ENCODE measurements at regions not wholly inside any gene's neighbourhood (a gene's known extent, or its start where the extent isn't known, plus 50 kb on each side); places are given as distances from the start of the nearest gene placed in this dataset.

DNA sequence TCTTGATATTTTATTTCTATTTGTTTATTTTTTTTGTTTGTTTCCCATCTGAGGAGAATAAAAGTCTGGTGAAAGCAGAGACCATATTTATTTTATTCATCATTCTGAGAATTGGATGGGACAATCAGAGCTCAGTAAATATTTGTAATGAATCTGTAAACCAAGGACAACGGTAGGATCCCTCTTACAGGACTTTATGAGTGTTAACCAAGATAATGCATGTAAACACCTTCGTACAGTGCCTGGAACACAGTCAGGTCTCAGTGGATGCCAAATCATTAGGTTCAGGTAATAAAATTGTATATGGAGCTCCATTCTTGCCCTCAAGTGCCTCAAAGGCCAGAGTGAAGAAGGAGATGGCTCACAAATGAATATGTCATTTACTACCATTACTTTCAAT, 288.7 kb downstream of the PAX1 start:
- H3K4me3 ChIP-seq (ENCODE audit: low read length) = no peak overlapping the region
- H3K4me2 ChIP-seq (ENCODE audit: low read length) = no peak overlapping the region
- H3F3A ChIP-seq (ENCODE audit: control insufficient read depth, insufficient read depth) = no peaks in the 10 kb centered on the region
- no peak overlapping the region for H3K27ac ChIP-seq (ENCODE audit: low read depth, low read length)
- peaks cover 3% of the 10 kb centered on the region; the same call in 1 of the 2 replicates for H3K9me3 ChIP-seq (ENCODE audit: control insufficient read depth, insufficient read depth, low read length)
- no peaks in the 10 kb centered on the region for H4K20me1 ChIP-seq (ENCODE audit: control insufficient read depth, insufficient read depth, low read depth, low read length)
- H3K79me2 ChIP-seq (ENCODE audit: control insufficient read depth, low read length) = no peaks in the 10 kb centered on the region
- H3K4me1 ChIP-seq (ENCODE audit: control insufficient read depth, low read length) = no peaks in the 10 kb centered on the region
- H3K36me3 ChIP-seq (ENCODE audit: control insufficient read depth, low read length) = no peaks in the 10 kb centered on the region
- TF ChIP-seq, protein P1, sequence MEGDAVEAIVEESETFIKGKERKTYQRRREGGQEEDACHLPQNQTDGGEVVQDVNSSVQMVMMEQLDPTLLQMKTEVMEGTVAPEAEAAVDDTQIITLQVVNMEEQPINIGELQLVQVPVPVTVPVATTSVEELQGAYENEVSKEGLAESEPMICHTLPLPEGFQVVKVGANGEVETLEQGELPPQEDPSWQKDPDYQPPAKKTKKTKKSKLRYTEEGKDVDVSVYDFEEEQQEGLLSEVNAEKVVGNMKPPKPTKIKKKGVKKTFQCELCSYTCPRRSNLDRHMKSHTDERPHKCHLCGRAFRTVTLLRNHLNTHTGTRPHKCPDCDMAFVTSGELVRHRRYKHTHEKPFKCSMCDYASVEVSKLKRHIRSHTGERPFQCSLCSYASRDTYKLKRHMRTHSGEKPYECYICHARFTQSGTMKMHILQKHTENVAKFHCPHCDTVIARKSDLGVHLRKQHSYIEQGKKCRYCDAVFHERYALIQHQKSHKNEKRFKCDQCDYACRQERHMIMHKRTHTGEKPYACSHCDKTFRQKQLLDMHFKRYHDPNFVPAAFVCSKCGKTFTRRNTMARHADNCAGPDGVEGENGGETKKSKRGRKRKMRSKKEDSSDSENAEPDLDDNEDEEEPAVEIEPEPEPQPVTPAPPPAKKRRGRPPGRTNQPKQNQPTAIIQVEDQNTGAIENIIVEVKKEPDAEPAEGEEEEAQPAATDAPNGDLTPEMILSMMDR (IDR thresholded peaks at IDR 0.05; ENCODE audit: low read depth, low read length, poor library complexity, severe bottlenecking) = no peak
- no peak for TF ChIP-seq EZH2phosphoT487 (IDR thresholded peaks at IDR 0.05; ENCODE audit: borderline replicate concordance, low read length)
- H3K27me3 ChIP-seq (ENCODE audit: control insufficient read depth, low read length) = no peaks in the 10 kb centered on the region
- no peaks in the 10 kb centered on the region; the same call in 1 of the 2 replicates for H3K9me2 ChIP-seq (replicated peaks; ENCODE audit: control insufficient read depth, low read length)

DNA sequence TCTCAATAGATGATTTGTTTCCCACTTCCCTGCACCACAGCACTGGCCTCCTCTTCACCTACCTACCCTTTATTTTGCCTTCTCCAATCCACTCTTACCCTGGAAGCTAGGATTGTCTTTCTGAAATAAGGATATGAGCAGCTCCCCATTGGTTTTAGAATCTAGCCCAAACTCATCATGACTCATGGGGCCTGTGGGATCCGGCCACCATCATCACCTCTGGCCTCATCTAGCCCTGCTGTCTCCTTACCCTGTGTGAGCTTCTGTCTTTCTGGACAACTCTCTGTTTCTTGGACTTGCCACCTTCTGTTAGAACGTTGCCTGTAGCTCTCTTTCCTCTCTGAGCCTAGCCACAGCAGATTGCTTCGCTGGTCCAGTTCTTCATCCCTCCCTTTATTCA, 277.1 kb downstream of the PAX1 start:
- Histone ChIP-seq H3K4me2 (ENCODE audit: low read length) (no peak overlapping the region), H3K27me3 (ENCODE audit: control insufficient read depth, low read length) (no peaks in the 10 kb centered on the region), H3F3A (ENCODE audit: control insufficient read depth, insufficient read depth) (no peaks in the 10 kb centered on the region), H3K79me2 (ENCODE audit: control insufficient read depth, low read length) (no peaks in the 10 kb centered on the region), H3K27ac (ENCODE audit: low read depth, low read length) (no peak overlapping the region), H3K9me2 (replicated peaks; ENCODE audit: control insufficient read depth, low read length) (no peaks in the 10 kb centered on the region), H3K4me3 (ENCODE audit: low read length) (no peak overlapping the region), H3K4me1 (ENCODE audit: control insufficient read depth, low read length) (no peaks in the 10 kb centered on the region), H4K20me1 (ENCODE audit: control insufficient read depth, insufficient read depth, low read depth, low read length) (no peaks in the 10 kb centered on the region), H3K9me3 (ENCODE audit: control insufficient read depth, insufficient read depth, low read length) (peaks cover 6% of the 10 kb centered on the region; the same call in 1 of the 2 replicates), H3K36me3 (ENCODE audit: control insufficient read depth, low read length) (no peaks in the 10 kb centered on the region)
- TF ChIP-seq, protein P1 (IDR thresholded peaks at IDR 0.05; ENCODE audit: low read depth, low read length, poor library complexity, severe bottlenecking) = no peak
- no peak for TF ChIP-seq EZH2phosphoT487 (IDR thresholded peaks at IDR 0.05; ENCODE audit: borderline replicate concordance, low read length)

DNA sequence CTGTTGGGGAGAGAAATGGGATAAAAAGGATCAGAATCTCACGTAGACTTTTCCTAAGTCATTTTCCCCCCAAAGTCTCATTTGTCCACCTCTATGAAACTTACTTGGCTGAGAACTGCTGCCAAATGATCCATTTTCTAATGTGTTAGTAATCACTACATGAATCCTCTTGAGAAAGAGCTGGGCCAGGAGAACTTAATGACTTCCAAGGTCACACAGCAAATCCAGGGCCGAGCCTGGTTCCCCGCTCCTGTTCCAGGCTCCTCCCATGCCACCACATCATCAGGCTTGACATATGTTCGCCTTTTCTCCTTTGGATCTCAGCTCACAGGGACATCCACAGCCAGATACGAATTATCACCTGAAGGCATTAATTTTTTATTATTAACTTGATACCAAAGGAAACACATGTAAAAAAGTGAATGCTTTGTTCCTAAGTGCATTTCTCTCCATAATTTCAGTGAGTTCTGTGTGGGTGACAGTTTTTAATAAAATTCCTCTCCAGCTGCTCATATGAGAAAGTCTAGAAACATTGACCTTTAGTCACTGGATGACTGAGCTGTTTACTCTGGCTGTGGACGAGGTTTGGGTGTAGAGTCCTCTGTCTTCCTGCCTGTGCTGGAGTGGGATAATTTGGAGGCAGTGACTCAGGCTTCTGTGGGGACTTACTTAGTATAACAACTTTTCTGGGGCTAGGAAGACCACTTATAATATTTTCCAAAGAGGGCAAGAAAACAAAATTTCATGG, 276.3 kb downstream of the PAX1 start:
- no peak overlapping the region for H3K27ac ChIP-seq (ENCODE audit: low read depth, low read length)
- H3K9me2 ChIP-seq (replicated peaks; ENCODE audit: control insufficient read depth, low read length) = no peaks in the 10 kb centered on the region
- H3K36me3 ChIP-seq (ENCODE audit: control insufficient read depth, low read length) = no peaks in the 10 kb centered on the region
- H3K4me1 ChIP-seq (ENCODE audit: control insufficient read depth, low read length) = no peaks in the 10 kb centered on the region
- TF ChIP-seq, protein P1 (IDR thresholded peaks at IDR 0.05; ENCODE audit: low read depth, low read length, poor library complexity, severe bottlenecking) = no peak
- TF ChIP-seq EZH2phosphoT487 (IDR thresholded peaks at IDR 0.05; ENCODE audit: borderline replicate concordance, low read length) = no peak
- H4K20me1 ChIP-seq (ENCODE audit: control insufficient read depth, insufficient read depth, low read depth, low read length) = no peaks in the 10 kb centered on the region
- H3K79me2 ChIP-seq (ENCODE audit: control insufficient read depth, low read length) = no peaks in the 10 kb centered on the region
- H3F3A ChIP-seq (ENCODE audit: control insufficient read depth, insufficient read depth) = no peaks in the 10 kb centered on the region
- no peaks in the 10 kb centered on the region for H3K27me3 ChIP-seq (ENCODE audit: control insufficient read depth, low read length)
- no peak overlapping the region for H3K4me3 ChIP-seq (ENCODE audit: low read length)
- peaks cover 6% of the 10 kb centered on the region; the same call in 1 of the 2 replicates for H3K9me3 ChIP-seq (ENCODE audit: control insufficient read depth, insufficient read depth, low read length)
- H3K4me2 ChIP-seq (ENCODE audit: low read length) = no peak overlapping the region

All from DOHH2 (cell line).